ENCODE measurements at regions not wholly inside any gene's neighbourhood (a gene's known extent, or its start where the extent isn't known, plus 50 kb on each side); places are given as distances from the start of the nearest gene placed in this dataset.

- Histone ChIP-seq H3K4me3 (no peak overlapping the region), H3K9me3 (replicated peaks; ENCODE audit: control insufficient read depth, insufficient read depth, low read length) (no peaks in the 10 kb centered on the region), H3K4me2 (ENCODE audit: control insufficient read depth, insufficient read depth) (no peak overlapping the region), H3K79me2 (ENCODE audit: control insufficient read depth, insufficient read depth, low read length) (no peaks in the 10 kb centered on the region), H3K36me3 (ENCODE audit: control insufficient read depth in 2 of 2, insufficient read depth in 2 of 2, low read length in 1 of 2) (no peaks in the 10 kb centered on the region), H3K9ac (ENCODE audit: control insufficient read depth, insufficient read depth, low read length) (no peak overlapping the region), H3K27ac (ENCODE audit: control insufficient read depth, insufficient read depth) (no peak overlapping the region), H3K27me3 (replicated peaks in 1 of 2; ENCODE audit: control insufficient read depth in 2 of 2, insufficient read depth in 2 of 2, low read length in 1 of 2) (no peaks in the 10 kb centered on the region), H3K4me1 (ENCODE audit: control insufficient read depth, insufficient read depth, low read length) (no peaks in the 10 kb centered on the region), H2AFZ (ENCODE audit: control insufficient read depth, low read depth, low read length) (no peak overlapping the region), H4K20me1 (ENCODE audit: control insufficient read depth, insufficient read depth) (no peaks in the 10 kb centered on the region)
- BruUV-seq (replicated peaks): no TSS peak
- ChIA-PET POLR2A (no interaction called here), RAD21 (ENCODE audit: unreplicated experiment) (no interaction called here), CTCF (no interaction called here), SMC1A (ENCODE audit: uncharacterized antibody, unreplicated experiment) (no interaction called here)
- in situ Hi-C loops (cut with MboI): no loop called here
- TF ChIP-seq RUNX3 (IDR thresholded peaks at IDR 0.05; ENCODE audit: low read length): no peak
- no peak for TF ChIP-seq SIN3A (IDR thresholded peaks at IDR 0.05; ENCODE audit: low read depth, low read length)
- TF ChIP-seq MYB (IDR thresholded peaks at IDR 0.05; ENCODE audit: borderline replicate concordance, low read depth, low read length): no peak
- TF ChIP-seq CBFB (IDR thresholded peaks at IDR 0.05; ENCODE audit: low read depth): no peak
- no peak for TF ChIP-seq PRDM15 (CRISPR knock-in tag; IDR thresholded peaks at IDR 0.05)
- TF ChIP-seq ZNF592 (IDR thresholded peaks at IDR 0.05): no peak
- TF ChIP-seq CHD1 (IDR thresholded peaks at IDR 0.05; ENCODE audit: low read depth, low read length): no peak
- no peak for TF ChIP-seq ZNF207 (IDR thresholded peaks at IDR 0.05; ENCODE audit: borderline replicate concordance)
- TF ChIP-seq BHLHE40 (IDR thresholded peaks at IDR 0.05; ENCODE audit: borderline replicate concordance in 1 of 2, low read depth in 2 of 2, low read length in 1 of 2): no peak
- no peak for TF ChIP-seq POLR2A (IDR thresholded peaks at IDR 0.05; ENCODE audit: low read depth, low read length)
- no peak for TF ChIP-seq MTA2 (IDR thresholded peaks at IDR 0.05; ENCODE audit: low read depth)
- intact Hi-C loops (cut with micrococcal nuclease; ENCODE audit: unreplicated experiment): no loop called here
- DNase-seq (ENCODE audit: low read depth, low spot score) (no peak), ATAC-seq (no peak), FAIRE-seq (no peak)
- WGBS (ENCODE audit: insufficient coverage, insufficient replicate concordance, low lambda C conversion rate, missing lambda C conversion rate): 0% methylated on average over 1 of the region's 1 CpG
Observed at GRCh38 chr4:83926950-83927349, 391.0 kb downstream of the GPAT3 start.
